Upper lobe of left lung (tissue), 6 donors: ENCODE measurements at regions not wholly inside any gene's neighbourhood (a gene's known extent, or its start where the extent isn't known, plus 50 kb on each side); places are given as distances from the start of the nearest gene placed in this dataset.

Source experiments
- ATAC-seq, 2 donors: fragments of 200-7000 bp; cut with Tn5 transposase; one replicate each; pipeline ENCODE4 v1.9.1; 2022; ENCODE audit warnings: mild to moderate bottlenecking in 2 of 2, moderate library complexity in 2 of 2; ENCODE audit not compliant: low FRiP score in 2 of 2
- DNase-seq, 2 donors: peaks; one replicate each; pipeline ENCODE4 v3.0.0-alpha.2; 2019 to 2020
- H3K27ac ChIP-seq, 4 donors: fragments of 200-600 bp; sonication (generic); one replicate each; pipeline ENCODE4 v1.5.1; 2016 to 2019
- H3K27me3 ChIP-seq, 4 donors: fragments of 200-600 bp; sonication (generic); one replicate each; pipeline ENCODE4 v1.5.1; 2017 to 2019
- H3K36me3 ChIP-seq, 4 donors: fragments of 200-600 bp; sonication (generic); one replicate each; pipeline ENCODE4 v1.5.1; 2016 to 2019
- H3K4me1 ChIP-seq, 4 donors: fragments of 200-600 bp; sonication (generic); one replicate each; pipeline ENCODE4 v1.5.1; 2018 to 2019
- H3K4me3 ChIP-seq, 4 donors: fragments of 200-600 bp; sonication (generic); one replicate each; pipeline ENCODE4 v1.5.1; 2017 to 2019; ENCODE audit warnings: mild to moderate bottlenecking in 2 of 4, moderate library complexity in 1 of 4
- H3K9me3 ChIP-seq, 4 donors: fragments of 200-600 bp; sonication (generic); one replicate each; pipeline ENCODE4 v1.5.1; 2018 to 2019
- EP300 ChIP-seq, 4 donors: sonication (generic); formaldehyde crosslinking; IDR thresholded peaks; one replicate each; pipeline ENCODE4 v1.5.1; 2017; ENCODE audit warnings: antibody characterized with exemption in 4 of 4, control low read depth in 2 of 4
- POLR2A ChIP-seq, 4 donors: fragments of 450-650 bp; IDR thresholded peaks; one replicate each; pipeline ENCODE4 v1.5.1; 2016 to 2017; ENCODE audit warnings: antibody characterized with exemption in 4 of 4, mild to moderate bottlenecking in 2 of 4
- POLR2AphosphoS5 ChIP-seq, 2 donors: sonication (generic); formaldehyde crosslinking; IDR thresholded peaks; one replicate each; pipeline ENCODE4 v1.5.1; 2017; ENCODE audit warnings: antibody characterized with exemption in 2 of 2
- WGBS, 2 donors: methylation state at CpG; one replicate each; pipeline ENCODE4 v1.1.5; 2017 to 2018; 5-methylcytosine and 5-hydroxymethylcytosine counted together
- TF ChIP-seq, protein P1 (sequence below), 6 experiments: fragments of 450-650 bp in 4 of 6; fragments of 200-600 bp in 2 of 6; sonication (generic) in 2 of 6; IDR thresholded peaks; one replicate each; pipeline ENCODE4 v1.5.1; 2016 to 2019; ENCODE audit warnings: antibody characterized with exemption in 6 of 6
- donor health status: DM: no; HTN: no; CAD: no; lungs with moderate emphysema.
- donor health status: DM: no; HTN: yes; CAD: no; lungs with severe emphysema.

DNA sequence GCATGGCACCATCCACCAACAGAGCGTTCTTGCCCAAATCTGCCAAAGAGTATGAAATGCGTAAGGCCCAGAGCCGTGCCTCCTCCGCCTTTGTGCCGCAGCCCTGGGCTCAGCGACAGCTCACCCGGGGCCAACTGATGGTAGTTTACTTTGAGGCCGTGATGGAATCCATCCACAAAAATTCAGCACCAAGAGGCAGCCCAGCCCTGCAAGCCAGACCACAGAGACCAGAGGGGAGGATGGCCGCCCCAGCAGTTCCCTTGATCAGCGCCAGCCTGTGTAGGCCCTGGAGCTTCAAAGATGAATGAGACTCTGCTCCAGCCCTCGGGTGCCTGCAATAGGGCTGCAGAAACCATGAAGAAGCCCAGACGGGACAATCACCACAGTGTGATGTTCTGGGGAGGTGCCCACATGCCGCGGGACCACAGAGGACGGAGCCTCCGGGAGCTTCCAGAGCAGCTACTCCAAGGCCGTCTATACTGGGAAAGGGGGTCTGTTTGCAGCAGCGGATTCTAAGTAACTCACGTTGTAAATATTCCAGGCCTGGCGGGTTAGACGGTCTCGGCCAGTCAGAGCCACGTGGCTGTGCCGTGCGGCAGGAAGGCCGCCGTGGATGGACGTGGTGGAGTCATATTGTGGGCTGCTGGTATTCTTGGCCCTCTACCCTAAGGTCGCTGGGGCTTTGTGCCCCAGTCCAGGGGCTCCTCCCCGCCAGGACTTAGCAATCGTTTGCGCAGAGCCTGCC is 80.3 kb downstream of the RBFOX3 start:
- Histone ChIP-seq H3K4me3 (no peak overlapping the region), H3K27me3 (no peaks in the 10 kb centered on the region), H3K36me3 (no peaks in the 10 kb centered on the region), H3K4me1 (no peaks in the 10 kb centered on the region), H3K9me3 (no peaks in the 10 kb centered on the region), H3K27ac (no peak overlapping the region)
- WGBS, 2 donors = 84 to 87% methylated on average over 25 to 32 of the region's 32 CpGs
- ATAC-seq (no peak), DNase-seq (peak in 1 of 2 donors; percentile 61)
- no peak for TF ChIP-seq POLR2AphosphoS5 (IDR thresholded peaks at IDR 0.05)
- TF ChIP-seq EP300 (IDR thresholded peaks at IDR 0.05) = no peak
- no peak for TF ChIP-seq POLR2A (IDR thresholded peaks at IDR 0.05)
- TF ChIP-seq, protein P1, sequence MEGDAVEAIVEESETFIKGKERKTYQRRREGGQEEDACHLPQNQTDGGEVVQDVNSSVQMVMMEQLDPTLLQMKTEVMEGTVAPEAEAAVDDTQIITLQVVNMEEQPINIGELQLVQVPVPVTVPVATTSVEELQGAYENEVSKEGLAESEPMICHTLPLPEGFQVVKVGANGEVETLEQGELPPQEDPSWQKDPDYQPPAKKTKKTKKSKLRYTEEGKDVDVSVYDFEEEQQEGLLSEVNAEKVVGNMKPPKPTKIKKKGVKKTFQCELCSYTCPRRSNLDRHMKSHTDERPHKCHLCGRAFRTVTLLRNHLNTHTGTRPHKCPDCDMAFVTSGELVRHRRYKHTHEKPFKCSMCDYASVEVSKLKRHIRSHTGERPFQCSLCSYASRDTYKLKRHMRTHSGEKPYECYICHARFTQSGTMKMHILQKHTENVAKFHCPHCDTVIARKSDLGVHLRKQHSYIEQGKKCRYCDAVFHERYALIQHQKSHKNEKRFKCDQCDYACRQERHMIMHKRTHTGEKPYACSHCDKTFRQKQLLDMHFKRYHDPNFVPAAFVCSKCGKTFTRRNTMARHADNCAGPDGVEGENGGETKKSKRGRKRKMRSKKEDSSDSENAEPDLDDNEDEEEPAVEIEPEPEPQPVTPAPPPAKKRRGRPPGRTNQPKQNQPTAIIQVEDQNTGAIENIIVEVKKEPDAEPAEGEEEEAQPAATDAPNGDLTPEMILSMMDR (IDR thresholded peaks at IDR 0.05) = no peak

DNA sequence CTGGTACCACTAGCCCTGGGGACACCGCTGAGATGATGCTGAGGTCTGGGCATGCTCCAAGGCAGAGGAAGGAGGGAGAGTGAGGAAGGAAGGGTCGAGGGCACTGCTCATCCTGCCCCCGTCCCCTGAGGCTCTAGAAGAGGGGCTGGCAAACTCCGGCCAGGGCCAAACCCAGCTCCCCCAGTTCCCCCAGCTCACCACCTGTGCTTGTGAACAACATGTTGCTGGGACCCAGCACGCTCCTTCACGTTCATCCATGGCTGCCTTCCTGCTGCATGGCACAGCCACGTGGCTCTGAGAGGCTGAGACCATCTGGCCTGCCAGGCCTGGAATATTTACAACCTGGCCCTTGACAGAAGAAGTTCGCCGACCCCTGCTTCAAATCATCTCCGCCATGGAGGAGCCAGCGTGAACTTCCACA is 81.2 kb downstream of the RBFOX3 start:
- 58 to 66% methylated on average over 8 of the region's 11 CpGs for WGBS, 2 donors
- TF ChIP-seq POLR2AphosphoS5 (IDR thresholded peaks at IDR 0.05) (no peak), POLR2A (IDR thresholded peaks at IDR 0.05) (no peak), EP300 (IDR thresholded peaks at IDR 0.05) (no peak)
- no peaks in the 10 kb centered on the region for H3K9me3 ChIP-seq
- no peaks in the 10 kb centered on the region for H3K36me3 ChIP-seq
- H3K4me1 ChIP-seq = no peaks in the 10 kb centered on the region
- ATAC-seq (no peak), DNase-seq (no peak)
- no peak overlapping the region for H3K27ac ChIP-seq
- H3K27me3 ChIP-seq = no peaks in the 10 kb centered on the region
- H3K4me3 ChIP-seq = no peak overlapping the region

DNA sequence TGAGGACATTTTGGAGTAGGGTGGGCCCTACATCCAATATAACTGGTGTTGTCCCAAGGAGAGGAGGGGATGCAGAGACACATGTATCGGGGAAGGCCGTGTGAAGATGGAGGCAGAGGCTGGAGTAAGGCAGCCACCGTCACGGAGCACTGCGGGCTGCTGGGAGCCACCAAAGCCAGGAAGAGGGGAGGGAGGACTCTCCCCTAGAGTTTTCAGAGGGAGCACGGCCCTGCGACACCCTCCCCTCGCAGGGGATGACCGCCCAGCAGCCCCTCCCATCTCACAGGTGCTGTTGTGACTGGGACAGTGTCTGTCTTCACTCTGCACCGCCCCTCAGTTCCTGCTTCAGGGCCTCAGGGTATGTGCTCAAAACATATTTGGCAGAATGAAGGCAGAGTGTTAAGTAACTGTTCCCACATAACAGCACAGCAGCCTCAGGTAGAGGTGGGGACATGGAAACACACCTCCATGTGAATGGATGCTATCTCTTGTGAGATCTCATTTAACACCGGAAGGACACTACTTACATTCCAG is 82.2 kb downstream of the RBFOX3 start:
- TF ChIP-seq EP300 (IDR thresholded peaks at IDR 0.05) (no peak), POLR2AphosphoS5 (IDR thresholded peaks at IDR 0.05) (no peak), POLR2A (IDR thresholded peaks at IDR 0.05) (no peak)
- TF ChIP-seq, protein P1 (IDR thresholded peaks at IDR 0.05) = no peak
- WGBS, 2 donors = 82 to 85% methylated on average over 6 to 11 of the region's 11 CpGs
- no peaks in the 10 kb centered on the region for H3K4me1 ChIP-seq
- H3K36me3 ChIP-seq = no peaks in the 10 kb centered on the region
- ATAC-seq = no peak
- peak in 1 of 2 donors; percentile 45 for DNase-seq
- no peak overlapping the region for H3K4me3 ChIP-seq
- H3K9me3 ChIP-seq = no peaks in the 10 kb centered on the region
- H3K27me3 ChIP-seq = no peaks in the 10 kb centered on the region
- no peak overlapping the region for H3K27ac ChIP-seq

DNA sequence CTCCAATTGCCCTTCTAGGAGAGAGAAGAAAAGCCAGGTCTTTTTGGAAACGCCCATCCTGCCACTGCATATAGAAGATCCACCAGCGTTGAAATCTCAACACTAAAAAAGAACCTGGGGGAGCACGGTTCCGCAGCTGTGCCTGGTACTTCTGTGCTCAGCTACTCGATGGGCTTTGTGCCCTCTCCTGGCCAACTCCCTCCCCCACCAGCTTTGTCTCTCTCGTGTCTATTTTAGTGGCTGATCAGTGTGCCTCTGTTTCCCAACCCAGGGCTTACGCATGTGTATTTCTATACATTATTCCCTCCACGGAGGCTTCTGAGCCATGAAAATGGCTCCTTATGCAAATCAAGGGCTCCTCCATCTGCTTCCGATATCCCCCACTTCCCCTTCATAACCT is 83.5 kb downstream of the RBFOX3 start:
- no peaks in the 10 kb centered on the region for H3K27me3 ChIP-seq
- 79 to 83% methylated on average over 9 of the region's 9 CpGs for WGBS, 2 donors
- H3K9me3 ChIP-seq = no peaks in the 10 kb centered on the region
- no peak overlapping the region for H3K4me3 ChIP-seq
- ATAC-seq (no peak), DNase-seq (no peak)
- H3K36me3 ChIP-seq = no peaks in the 10 kb centered on the region
- no peak overlapping the region for H3K27ac ChIP-seq
- H3K4me1 ChIP-seq = no peaks in the 10 kb centered on the region
- TF ChIP-seq POLR2A (IDR thresholded peaks at IDR 0.05) (no peak), POLR2AphosphoS5 (IDR thresholded peaks at IDR 0.05) (no peak), EP300 (IDR thresholded peaks at IDR 0.05) (no peak)
- TF ChIP-seq, protein P1 (IDR thresholded peaks at IDR 0.05) = no peak

DNA sequence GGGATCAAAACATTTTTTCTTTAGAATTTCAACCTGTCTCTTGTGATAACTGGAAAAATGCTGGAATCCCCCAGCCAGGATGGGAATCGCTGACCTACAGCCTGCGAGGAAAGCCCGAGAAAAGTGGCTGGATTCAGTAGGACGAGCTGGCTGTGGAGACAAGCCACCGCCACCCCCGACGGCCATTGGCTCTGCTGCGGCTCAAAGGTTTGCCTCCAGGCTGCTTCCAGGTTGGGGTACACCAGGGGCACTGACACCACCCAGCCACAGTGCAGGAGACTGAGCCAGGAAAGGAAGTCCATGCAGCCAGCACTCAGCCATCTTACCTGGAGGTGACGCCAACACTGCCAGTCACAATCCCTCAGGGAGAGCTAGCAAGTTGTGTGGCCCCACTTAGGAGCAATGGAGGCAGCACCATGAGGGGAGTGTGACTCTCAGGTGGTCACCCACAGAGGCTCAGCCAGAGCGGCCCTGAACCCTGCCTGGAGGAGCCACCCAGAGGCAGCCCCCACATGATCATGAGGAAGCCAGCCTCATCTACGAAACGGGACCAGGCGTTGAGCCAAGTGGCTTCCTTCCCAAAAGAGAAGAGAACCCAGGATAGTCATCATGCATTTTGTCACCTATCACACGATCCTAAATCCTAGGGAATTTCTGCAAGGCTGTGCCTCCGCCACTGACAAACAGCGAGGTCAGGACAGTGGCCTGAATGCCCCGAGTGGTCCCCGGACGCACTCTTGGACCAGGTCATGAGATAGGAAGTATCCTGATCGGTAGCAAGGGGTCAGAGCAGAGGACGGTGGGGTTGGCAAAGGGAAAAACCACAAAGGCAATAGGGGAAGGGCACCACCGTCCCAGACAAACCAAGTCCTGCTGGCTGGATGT is 84.8 kb downstream of the RBFOX3 start:
- H3K4me3 ChIP-seq = no peak overlapping the region
- no peaks in the 10 kb centered on the region for H3K9me3 ChIP-seq
- no peaks in the 10 kb centered on the region for H3K27me3 ChIP-seq
- DNase-seq (peak in 1 of 2 donors; percentile 49), ATAC-seq (no peak)
- H3K27ac ChIP-seq = no peak overlapping the region
- TF ChIP-seq POLR2A (IDR thresholded peaks at IDR 0.05) (no peak), EP300 (IDR thresholded peaks at IDR 0.05) (no peak), POLR2AphosphoS5 (IDR thresholded peaks at IDR 0.05) (no peak)
- TF ChIP-seq, protein P1 (IDR thresholded peaks at IDR 0.05) = no peak
- 79 to 83% methylated on average over 20 to 22 of the region's 22 CpGs for WGBS, 2 donors
- H3K4me1 ChIP-seq = no peaks in the 10 kb centered on the region
- H3K36me3 ChIP-seq = no peaks in the 10 kb centered on the region
